NCI-H1105 treated with DMSO at 0.1 percent for 48 hours (cell line): ENCODE measurements at regions not wholly inside any gene's neighbourhood (a gene's known extent, or its start where the extent isn't known, plus 50 kb on each side); places are given as distances from the start of the nearest gene placed in this dataset.

Source experiments
- DNase-seq: peaks from one replicate; lab custom pipeline; 2025; lab: John Stamatoyannopoulos, UW

DNA sequence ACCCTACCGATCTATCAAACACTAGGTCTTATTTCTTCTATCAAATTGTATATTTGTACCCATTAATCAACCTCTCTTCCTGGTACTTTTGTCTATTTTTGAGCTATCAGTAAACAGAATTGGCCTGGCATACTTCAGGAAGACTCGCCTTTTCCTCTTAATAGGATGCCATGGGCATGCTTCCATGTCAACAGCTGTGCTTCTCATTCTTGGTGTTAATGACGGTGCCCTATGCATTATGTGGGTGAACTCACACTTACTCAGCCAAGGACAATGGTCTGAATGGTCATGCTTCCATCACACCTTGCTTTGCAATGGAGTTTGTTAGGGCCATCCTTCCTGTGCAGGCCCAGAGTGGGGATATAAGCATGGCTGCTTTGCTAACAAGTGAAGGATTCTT lies 521.8 kb downstream of the MIAT start:
- no peak for DNase-seq

- no peak for DNase-seq
These were observed 524.1 kb downstream of the MIAT start for GRCh38 chr22:27181537-27181936.

DNA sequence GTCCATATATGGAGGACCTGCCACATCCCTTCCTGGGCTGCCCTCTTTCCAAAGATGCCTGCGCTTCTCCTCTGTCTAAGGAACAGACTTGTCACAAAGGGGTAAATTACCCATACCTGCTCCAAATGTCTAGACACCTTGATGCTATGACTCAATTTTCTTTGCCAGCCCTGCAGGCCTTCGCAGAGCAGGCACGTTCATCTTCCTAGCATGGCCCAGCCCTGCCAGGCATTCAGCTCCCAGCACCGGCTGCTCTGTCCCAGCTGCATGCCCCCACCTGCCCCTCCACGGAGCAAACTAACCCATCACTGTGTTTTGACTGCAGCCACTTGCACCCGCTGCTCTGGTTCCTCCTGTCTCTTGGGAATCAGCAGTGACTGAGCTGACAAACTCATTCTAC lies 526.1 kb downstream of the MIAT start:
- DNase-seq: no peak

- DNase-seq: no peak
These were observed 527.8 kb downstream of the MIAT start for GRCh38 chr22:27185099-27185709.

GRCh38 chr22:27185760-27186302 lies 528.4 kb downstream of the MIAT start:
- DNase-seq: no peak

DNA sequence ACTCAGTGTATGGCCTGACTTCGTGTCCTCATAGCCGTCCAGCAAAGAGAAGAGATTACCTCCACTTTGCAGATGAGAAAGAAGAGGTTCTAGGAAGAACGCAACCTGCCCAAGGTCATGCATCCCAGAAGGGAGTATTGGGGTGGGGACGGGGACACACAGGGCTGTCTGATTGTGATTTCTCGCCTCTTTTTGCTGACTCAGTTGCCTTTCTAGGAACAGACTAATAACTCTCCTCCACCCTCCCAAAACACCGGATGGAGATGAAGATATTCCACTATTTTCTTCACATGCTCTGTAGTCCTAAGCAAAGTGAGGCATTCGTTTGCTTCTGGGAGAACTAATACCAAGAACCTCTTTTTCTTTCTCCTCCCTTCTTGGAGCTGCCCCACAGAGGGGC lies 529.3 kb downstream of the MIAT start:
- no peak for DNase-seq

DNA sequence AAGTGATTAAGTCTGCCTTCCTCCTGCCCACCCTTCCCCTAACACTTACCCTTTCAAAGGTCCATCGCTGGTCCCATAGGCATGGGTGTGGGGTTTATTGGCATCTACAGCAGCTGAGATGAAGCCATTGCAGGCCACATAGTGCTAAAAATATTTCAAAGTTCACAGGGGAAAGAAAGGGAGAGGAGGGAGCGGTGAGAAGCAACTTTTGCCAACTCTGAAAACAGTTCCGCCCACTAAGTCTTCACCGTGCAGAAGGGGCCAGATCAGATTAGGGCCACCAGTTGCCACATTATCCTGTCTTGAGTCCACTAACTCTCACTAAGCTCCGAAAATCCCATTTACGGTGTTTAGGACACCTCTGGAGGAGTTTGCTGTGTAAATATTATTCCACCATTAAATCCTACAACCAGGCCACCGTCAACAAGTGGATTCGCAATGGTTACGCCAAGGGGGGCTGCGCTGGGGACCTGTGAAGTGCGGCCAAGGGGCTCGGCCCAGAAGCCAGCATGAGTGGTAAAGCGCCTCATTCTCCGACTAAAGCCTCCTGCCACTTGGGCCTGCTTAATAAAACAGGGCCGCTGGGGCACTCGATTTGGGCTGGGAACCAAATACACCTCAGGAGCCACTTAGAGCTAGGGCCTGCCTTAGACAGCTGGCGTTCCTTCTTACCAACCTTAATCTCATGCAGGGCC lies 534.9 kb downstream of the MIAT start:
- DNase-seq: no peak

DNA sequence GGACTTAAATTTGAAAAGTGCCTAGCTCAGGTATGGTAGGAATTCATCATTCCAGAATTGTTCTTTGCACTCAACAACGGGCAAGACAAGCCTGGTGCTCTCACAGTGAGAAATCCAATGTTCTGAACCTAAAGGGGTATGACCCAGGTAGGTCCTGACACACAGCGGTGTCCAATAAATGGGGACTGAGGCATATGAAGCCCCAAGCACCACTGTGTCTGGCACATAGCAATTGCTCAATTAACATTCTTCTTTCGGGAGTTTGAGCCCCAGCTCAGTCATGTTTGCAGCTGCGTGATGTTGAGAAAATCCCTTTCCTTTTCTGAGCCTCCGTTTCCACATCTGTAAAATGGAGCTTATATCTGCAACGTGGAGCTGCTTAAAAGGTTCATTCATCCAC lies 535.8 kb downstream of the MIAT start:
- DNase-seq: no peak

- no peak for DNase-seq
These were observed 536.2 kb downstream of the MIAT start for GRCh38 chr22:27193636-27194035.

- no peak for DNase-seq
These were observed 536.8 kb downstream of the MIAT start for GRCh38 chr22:27194096-27194748.

DNA sequence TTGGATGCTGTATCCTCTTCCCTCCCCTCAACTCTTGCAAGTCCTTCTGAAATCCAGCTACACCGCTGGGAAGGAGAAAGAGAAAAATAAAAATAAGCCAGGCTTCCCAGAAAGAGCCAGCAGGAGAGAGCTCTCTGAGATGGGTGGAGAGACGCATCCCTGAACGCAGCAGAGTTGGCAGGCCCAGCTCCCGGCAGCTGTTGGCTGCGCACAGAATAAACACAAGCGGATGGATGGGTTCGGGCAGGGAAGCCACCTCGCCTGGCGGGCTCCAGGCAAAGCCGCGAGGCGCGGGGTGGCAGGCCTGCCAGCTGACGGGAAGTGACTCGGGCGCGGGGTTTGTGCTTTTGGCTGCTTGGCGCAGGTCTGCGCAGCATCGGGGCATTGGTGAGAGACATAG lies 537.7 kb downstream of the MIAT start:
- DNase-seq: peak; percentile 70

- DNase-seq: no peak
These were observed 538.1 kb downstream of the MIAT start for GRCh38 chr22:27195494-27195893.

DNA sequence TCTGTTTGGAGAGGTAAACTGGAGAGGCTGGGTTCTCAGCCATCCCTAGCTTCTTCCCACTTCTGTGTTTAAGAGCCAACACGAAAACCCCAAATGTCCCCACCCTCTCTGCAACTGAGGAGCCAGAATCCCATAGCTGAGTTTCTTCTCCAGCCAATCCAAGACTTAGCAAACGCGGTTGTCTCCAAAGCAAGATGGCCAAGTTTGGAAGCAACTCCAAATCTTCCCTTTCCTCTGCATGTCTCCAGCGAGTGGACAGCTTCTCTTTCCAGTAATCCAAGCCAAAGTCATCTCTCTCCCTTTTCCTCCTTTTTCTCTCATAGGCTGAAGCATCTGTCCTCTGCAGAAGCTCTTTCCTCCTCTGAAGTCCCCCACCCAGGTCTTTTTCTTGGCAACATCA lies 539.2 kb downstream of the MIAT start:
- no peak for DNase-seq

- DNase-seq: no peak
These were observed 539.7 kb downstream of the MIAT start for GRCh38 chr22:27197052-27197451.

DNA sequence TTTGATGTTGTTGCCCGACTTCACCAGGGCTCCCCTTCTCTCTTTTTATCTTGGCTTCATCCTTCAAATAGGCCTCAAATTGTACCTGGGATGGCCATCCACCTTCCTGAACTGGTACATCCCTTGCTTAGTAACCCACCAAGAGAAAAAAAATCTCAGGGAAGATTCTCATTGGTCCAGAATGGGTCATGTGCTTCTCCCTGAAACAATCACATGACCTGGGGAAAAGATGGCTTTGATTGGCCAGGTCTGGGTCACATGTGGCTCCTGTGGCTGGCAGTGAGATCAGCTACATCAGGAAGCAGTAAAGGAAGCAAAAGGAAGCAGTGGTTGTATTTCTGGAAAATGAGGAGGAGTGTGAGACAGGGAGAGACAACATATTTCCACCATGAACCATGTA lies 540.2 kb downstream of the MIAT start:
- DNase-seq: no peak

GRCh38 chr22:27198518-27199035 lies 541.2 kb downstream of the MIAT start:
- DNase-seq: no peak

DNA sequence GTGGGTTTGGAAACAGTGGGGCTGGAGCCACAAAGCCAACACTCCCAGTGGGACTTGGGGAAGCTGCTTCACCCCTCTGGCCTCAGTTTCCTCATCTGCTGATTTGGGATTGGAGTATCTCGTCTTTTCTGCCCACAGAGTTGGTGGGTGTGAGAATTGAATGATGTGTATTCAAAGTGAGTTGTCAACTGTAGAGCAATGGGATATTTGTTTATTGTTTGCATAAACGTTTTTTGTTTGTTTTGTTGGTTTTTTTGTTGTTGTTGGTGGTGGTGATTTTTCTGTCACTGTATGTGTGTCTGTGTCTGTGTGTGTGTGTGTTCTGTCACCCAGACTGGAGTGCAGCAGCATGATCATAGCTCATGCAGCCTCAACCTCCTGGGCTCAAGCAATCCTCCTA lies 542.0 kb downstream of the MIAT start:
- DNase-seq: no peak

GRCh38 chr22:27201276-27201675 lies 543.9 kb downstream of the MIAT start:
- DNase-seq: no peak

- DNase-seq: no peak
These were observed 544.4 kb downstream of the MIAT start for GRCh38 chr22:27201741-27202140.

GRCh38 chr22:27203276-27203660 lies 545.9 kb downstream of the MIAT start:
- no peak for DNase-seq

- no peak for DNase-seq
These were observed 546.9 kb downstream of the MIAT start for GRCh38 chr22:27204280-27204679.

DNA sequence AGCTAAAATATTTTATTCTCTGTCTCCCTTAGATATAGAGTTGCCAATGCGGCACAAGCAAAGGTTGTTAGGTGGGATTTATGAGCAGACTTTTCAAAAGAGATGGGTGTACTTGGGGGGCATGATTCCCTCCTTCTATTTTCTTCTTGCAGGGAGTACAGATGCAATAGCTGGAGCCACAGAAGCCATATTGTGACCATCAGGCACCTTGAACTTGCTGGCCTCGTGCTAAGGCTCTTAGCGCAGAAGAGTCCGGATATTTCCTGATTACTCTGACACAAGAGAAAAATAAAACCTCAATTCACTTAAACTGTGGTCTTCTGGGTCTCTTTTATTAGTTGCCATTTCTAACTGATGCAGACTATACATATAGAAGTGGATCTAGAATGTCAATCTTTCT lies 547.4 kb downstream of the MIAT start:
- DNase-seq: no peak
